Keratinocyte (primary cell): ENCODE measurements at regions not wholly inside any gene's neighbourhood (a gene's known extent, or its start where the extent isn't known, plus 50 kb on each side); places are given as distances from the start of the nearest gene placed in this dataset.

Experiments
- DNase-seq: peaks from one replicate; pipeline ENCODE4 v3.0.0-alpha.2; 2011; ENCODE audit warnings: low read depth, missing footprints, low spot score
- FAIRE-seq: peaks from 2 replicates; lab custom pipeline; 2011; peaks lifted over from hg19 to GRCh38; lab: Jason Lieb, UNC
- H2AFZ ChIP-seq: 2 replicates; pipeline ENCODE4 v1.6.0; 2012; ENCODE audit warnings: low read length, control low read depth, inconsistent platforms; ENCODE audit not compliant: control insufficient read depth
- H3K27ac ChIP-seq: 2 replicates; pipeline ENCODE4 v1.5.1; 2011; ENCODE audit warnings: low read length; ENCODE audit not compliant: control insufficient read depth, insufficient read depth
- H3K27me3 ChIP-seq: 3 replicates; pipeline ENCODE4 v1.6.0; 2011; ENCODE audit warnings: low read length; ENCODE audit not compliant: control insufficient read depth, insufficient read depth; ENCODE audit errors: extremely low read depth
- H3K36me3 ChIP-seq, 2 experiments: 2 replicates in 1 of 2; 3 replicates in 1 of 2; pipeline ENCODE4 v1.5.1; 2011; ENCODE audit warnings: low read length in 2 of 2, mild to moderate bottlenecking in 1 of 2; ENCODE audit not compliant: control insufficient read depth in 2 of 2, insufficient read depth in 2 of 2; ENCODE audit errors: extremely low read depth in 1 of 2
- H3K4me1 ChIP-seq: 3 replicates; pipeline ENCODE4 v1.5.1; 2011; ENCODE audit warnings: low read length; ENCODE audit not compliant: control insufficient read depth, insufficient read depth; ENCODE audit errors: extremely low read depth
- H3K4me2 ChIP-seq: 3 replicates; pipeline ENCODE4 v1.6.0; 2011; ENCODE audit warnings: low read depth, low read length; ENCODE audit not compliant: control insufficient read depth, insufficient read depth; ENCODE audit errors: extremely low read depth
- H3K4me3 ChIP-seq, 3 experiments: fragments of 200-600 bp in 1 of 3; sonication (generic) in 1 of 3; 2 replicates in 2 of 3; 3 replicates in 1 of 3; pipeline ENCODE4 v1.5.1; 2011 to 2016; ENCODE audit warnings: low read length in 3 of 3, mild to moderate bottlenecking in 3 of 3, control low read depth in 2 of 3, inconsistent platforms in 1 of 3, low read depth in 1 of 3, mixed read lengths in 1 of 3, mixed run types in 1 of 3, moderate library complexity in 1 of 3; ENCODE audit not compliant: control insufficient read depth in 2 of 3, insufficient read depth in 2 of 3; ENCODE audit errors: extremely low read depth in 1 of 3
- H3K79me2 ChIP-seq: 2 replicates; pipeline ENCODE4 v1.6.0; 2012; ENCODE audit warnings: low read length; ENCODE audit not compliant: control insufficient read depth, insufficient read depth
- H3K9ac ChIP-seq: 3 replicates; pipeline ENCODE4 v1.6.0; 2011; ENCODE audit warnings: low read length; ENCODE audit not compliant: control insufficient read depth, insufficient read depth; ENCODE audit errors: extremely low read depth
- H3K9me1 ChIP-seq: 3 replicates; pipeline ENCODE4 v1.6.0; 2011; ENCODE audit warnings: low read length; ENCODE audit not compliant: control insufficient read depth, insufficient read depth; ENCODE audit errors: extremely low read depth
- H3K9me3 ChIP-seq: 2 replicates; pipeline ENCODE4 v1.5.1; 2012; ENCODE audit warnings: low read depth, low read length; ENCODE audit not compliant: control insufficient read depth
- H4K20me1 ChIP-seq: 3 replicates; pipeline ENCODE4 v1.6.0; 2011; ENCODE audit warnings: low read length; ENCODE audit not compliant: control insufficient read depth, insufficient read depth; ENCODE audit errors: extremely low read depth
- CTCF ChIP-seq, 3 experiments: IDR thresholded peaks in 1 of 3; conservative IDR thresholded peaks in 1 of 3; optimal IDR thresholded peaks in 1 of 3; 2 replicates in 2 of 3; 3 replicates in 1 of 3; pipeline versions ENCODE3 to v1.5.1; 2011; ENCODE audit warnings: low read length in 3 of 3, mild to moderate bottlenecking in 3 of 3, moderate library complexity in 2 of 3, control low read depth in 1 of 3, inconsistent platforms in 1 of 3; ENCODE audit not compliant: insufficient read depth in 2 of 3; ENCODE audit errors: extremely low read depth in 1 of 3
- EZH2 ChIP-seq: IDR thresholded peaks from one replicate; pipeline ENCODE4 v1.6.1; 2012; ENCODE audit warnings: inconsistent platforms, mild to moderate bottlenecking, low read length, moderate library complexity
- dilution Hi-C: fragments of 300-500 bp; cut with MboI; formaldehyde crosslinking; loops from one replicate; pipeline ENCODE4 v1.7.0; 2020; ENCODE audit warnings: low sequenced_read_pairs; ENCODE audit not compliant: extremely low pct_ligation_motif_present

- Histone ChIP-seq H3K9me3 (no peaks in the 10 kb centered on the region), H3K27me3 (no peaks in the 10 kb centered on the region), H3K4me3 (no peak overlapping the region), H3K9me1 (no peaks in the 10 kb centered on the region), H3K36me3 (no peaks in the 10 kb centered on the region), H4K20me1 (no peaks in the 10 kb centered on the region), H3K4me2 (no peak overlapping the region), H3K4me1 (no peaks in the 10 kb centered on the region), H2AFZ (no peak overlapping the region), H3K79me2 (no peaks in the 10 kb centered on the region), H3K9ac (no peak overlapping the region), H3K27ac (no peak overlapping the region)
- DNase-seq (no peak), FAIRE-seq (no peak)
- TF ChIP-seq CTCF (optimal IDR thresholded peaks at IDR 0.05 in 1 of 3, IDR thresholded peaks at IDR 0.05 in 1 of 3, conservative IDR thresholded peaks at IDR 0.05 in 1 of 3; ENCODE audit: extremely low read depth in 1 of 3, insufficient read depth in 2 of 3, low read length in 3 of 3): no peak
- no peak for TF ChIP-seq EZH2
- dilution Hi-C loops: no loop called here
Observed at GRCh38 chr7:113170591-113170990, 52.2 kb upstream of the SMIM30 start.
